Activated CD8-positive, alpha-beta T cell treated with anti-CD3 and anti-CD28 coated beads, Interleukin-2, amount 10 ng/mL, durations not matched to agents 7 days and 5 days (primary cell): ENCODE measurements at regions not wholly inside any gene's neighbourhood (a gene's known extent, or its start where the extent isn't known, plus 50 kb on each side); places are given as distances from the start of the nearest gene placed in this dataset.
A peak's percentile ranks its signal among the peaks of the same experiment; 100 is the strongest.

Experiments
- ATAC-seq: fragments of 150-1000 bp; cut with Tn5 transposase; one replicate; pipeline ENCODE4 v1.10.0; 2021; ENCODE audit warnings: moderate library complexity
- CTCF ChIA-PET: fragments of 350-600 bp; sonication (Branson Sonifier 250); formaldehyde crosslinking; loops from one replicate; lab custom pipeline; 2021; ENCODE audit warnings: antibody characterized with exemption; lab: Charles Lee
- POLR2A ChIA-PET: fragments of 350-600 bp; sonication (Branson Sonifier 250); formaldehyde crosslinking; loops from one replicate; lab custom pipeline; 2021; ENCODE audit warnings: antibody characterized with exemption; lab: Charles Lee
- DNase-seq: peaks from one replicate; pipeline ENCODE4 v3.0.0-alpha.2; 2020
- H3K27ac Mint-ChIP-seq: one replicate; pipeline ENCODE4 v1.8.0; 2021; ENCODE audit warnings: mild to moderate bottlenecking, mixed read lengths
- H3K27me3 Mint-ChIP-seq: one replicate; pipeline ENCODE4 v1.8.0; 2021; ENCODE audit warnings: low read depth, mixed read lengths
- H3K36me3 Mint-ChIP-seq: one replicate; pipeline ENCODE4 v1.8.0; 2021; ENCODE audit warnings: low read depth, mixed read lengths
- H3K4me1 Mint-ChIP-seq: one replicate; pipeline ENCODE4 v1.8.0; 2021; ENCODE audit warnings: low read depth, mixed read lengths
- H3K4me3 Mint-ChIP-seq: one replicate; pipeline ENCODE4 v1.8.0; 2021; ENCODE audit warnings: mild to moderate bottlenecking, mixed read lengths
- H3K9me3 Mint-ChIP-seq: one replicate; pipeline ENCODE4 v1.8.0; 2022; ENCODE audit warnings: mixed read lengths; ENCODE audit not compliant: insufficient read depth

GRCh38 chr6:163670336-163670735, 255.8 kb downstream of the QKI start:
- no peaks in the 10 kb centered on the region for H3K36me3 Mint-ChIP-seq
- H3K4me3 Mint-ChIP-seq, result no peak overlapping the region
- ChIA-PET POLR2A (no interaction called here), CTCF (no interaction called here)
- DNase-seq, result no peak
- peaks cover 16% of the 10 kb centered on the region for H3K4me1 Mint-ChIP-seq
- ATAC-seq, result no peak
- peaks cover 5% of the 10 kb centered on the region for H3K27me3 Mint-ChIP-seq
- no peak overlapping the region for H3K27ac Mint-ChIP-seq
- no peaks in the 10 kb centered on the region for H3K9me3 Mint-ChIP-seq

- POLR2A ChIA-PET, result no interaction called here
- CTCF ChIA-PET, result no interaction called here
- no peak overlapping the region for H3K4me3 Mint-ChIP-seq
- DNase-seq, result no peak
- no peaks in the 10 kb centered on the region for H3K9me3 Mint-ChIP-seq
- peak overlapping the region; percentile 71 for H3K27ac Mint-ChIP-seq
- no peak for ATAC-seq
- H3K27me3 Mint-ChIP-seq, result no peaks in the 10 kb centered on the region
- H3K4me1 Mint-ChIP-seq, result peaks cover 16% of the 10 kb centered on the region
- H3K36me3 Mint-ChIP-seq, result no peaks in the 10 kb centered on the region
Measured at GRCh38 chr6:163668061-163668426, 253.5 kb downstream of the QKI start.

- Mint-ChIP-seq H3K4me3 (no peak overlapping the region), H3K4me1 (peaks cover 16% of the 10 kb centered on the region), H3K27me3 (no peaks in the 10 kb centered on the region), H3K9me3 (no peaks in the 10 kb centered on the region), H3K36me3 (no peaks in the 10 kb centered on the region), H3K27ac (peak overlapping the region; percentile 71)
- ChIA-PET POLR2A (no interaction called here), CTCF (no interaction called here)
- DNase-seq (peak; percentile 42), ATAC-seq (peak; percentile 67)
Measured at GRCh38 chr6:163667372-163668060, 253.0 kb downstream of the QKI start.

DNA sequence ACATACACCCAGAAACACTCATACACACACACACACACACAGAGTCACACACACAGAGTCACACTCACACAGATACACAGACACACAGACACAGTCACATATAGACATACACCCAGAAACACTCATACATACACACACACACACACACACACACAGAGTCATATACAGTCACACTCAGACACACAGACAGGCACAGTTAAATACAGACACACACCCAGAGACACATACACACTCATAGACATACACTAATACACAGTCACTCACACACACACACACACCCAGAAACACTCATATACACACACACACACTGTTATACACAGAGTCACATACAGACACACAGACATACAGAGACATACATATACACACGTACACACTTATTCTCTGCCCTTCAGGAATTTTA, 250.9 kb downstream of the QKI start:
- Mint-ChIP-seq H3K36me3 (no peaks in the 10 kb centered on the region), H3K27me3 (peaks cover 2% of the 10 kb centered on the region), H3K4me1 (peaks cover 24% of the 10 kb centered on the region), H3K9me3 (no peaks in the 10 kb centered on the region), H3K4me3 (no peak overlapping the region), H3K27ac (no peak overlapping the region)
- POLR2A ChIA-PET, result no interaction called here
- DNase-seq, result no peak
- ATAC-seq, result no peak
- CTCF ChIA-PET, result no interaction called here

GRCh38 chr6:163663575-163663974, 249.1 kb downstream of the QKI start:
- DNase-seq, result no peak
- no peaks in the 10 kb centered on the region for H3K9me3 Mint-ChIP-seq
- ChIA-PET POLR2A (no interaction called here), CTCF (no interaction called here)
- peaks cover 11% of the 10 kb centered on the region for H3K27me3 Mint-ChIP-seq
- ATAC-seq, result no peak
- H3K27ac Mint-ChIP-seq, result no peak overlapping the region
- H3K4me3 Mint-ChIP-seq, result no peak overlapping the region
- H3K36me3 Mint-ChIP-seq, result no peaks in the 10 kb centered on the region
- H3K4me1 Mint-ChIP-seq, result peaks cover 24% of the 10 kb centered on the region

DNA sequence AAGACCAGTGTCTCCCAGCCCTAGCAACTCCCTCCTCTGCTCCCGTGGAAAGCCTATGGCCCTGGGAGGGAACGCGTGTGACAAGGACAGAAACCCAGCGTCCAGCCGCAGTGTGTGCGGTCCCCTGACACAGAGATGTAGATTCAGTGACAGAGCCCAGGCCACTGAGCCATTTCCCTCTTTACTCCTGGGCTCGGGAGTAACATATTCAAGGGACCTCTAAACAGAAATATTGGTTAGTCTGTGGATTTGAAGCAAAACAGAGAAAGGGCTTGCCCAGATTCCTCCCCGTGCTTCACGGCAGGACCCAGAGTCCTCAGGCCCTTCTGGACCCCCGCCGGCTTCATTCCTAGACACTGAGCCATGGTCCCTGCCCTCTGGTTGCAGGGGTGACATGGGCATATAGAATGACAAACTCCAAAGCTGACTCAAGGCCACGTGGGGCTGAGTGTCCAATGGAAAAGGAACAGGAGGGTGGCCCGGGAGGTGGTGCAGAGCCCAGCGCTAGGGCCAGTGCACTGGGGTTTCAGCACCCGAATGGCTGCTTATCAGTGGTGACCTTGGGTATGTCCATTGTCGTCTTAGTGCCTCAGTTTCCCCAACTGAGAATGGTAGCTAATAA, 248.2 kb downstream of the QKI start:
- ChIA-PET POLR2A (no interaction called here), CTCF (no interaction called here)
- H3K4me1 Mint-ChIP-seq, result peaks cover 18% of the 10 kb centered on the region
- no peak overlapping the region for H3K4me3 Mint-ChIP-seq
- no peaks in the 10 kb centered on the region for H3K36me3 Mint-ChIP-seq
- H3K27ac Mint-ChIP-seq, result no peak overlapping the region
- ATAC-seq (no peak), DNase-seq (no peak)
- H3K27me3 Mint-ChIP-seq, result peaks cover 17% of the 10 kb centered on the region
- peaks cover under 1% of the 10 kb centered on the region for H3K9me3 Mint-ChIP-seq

- ChIA-PET CTCF (no interaction called here), POLR2A (no interaction called here)
- Mint-ChIP-seq H3K27ac (no peak overlapping the region), H3K4me1 (peaks cover 8% of the 10 kb centered on the region), H3K4me3 (no peak overlapping the region), H3K36me3 (no peaks in the 10 kb centered on the region), H3K27me3 (peaks cover 20% of the 10 kb centered on the region), H3K9me3 (peaks cover 7% of the 10 kb centered on the region)
- DNase-seq (no peak), ATAC-seq (no peak)
Measured at GRCh38 chr6:163661272-163661671, 246.8 kb downstream of the QKI start.

DNA sequence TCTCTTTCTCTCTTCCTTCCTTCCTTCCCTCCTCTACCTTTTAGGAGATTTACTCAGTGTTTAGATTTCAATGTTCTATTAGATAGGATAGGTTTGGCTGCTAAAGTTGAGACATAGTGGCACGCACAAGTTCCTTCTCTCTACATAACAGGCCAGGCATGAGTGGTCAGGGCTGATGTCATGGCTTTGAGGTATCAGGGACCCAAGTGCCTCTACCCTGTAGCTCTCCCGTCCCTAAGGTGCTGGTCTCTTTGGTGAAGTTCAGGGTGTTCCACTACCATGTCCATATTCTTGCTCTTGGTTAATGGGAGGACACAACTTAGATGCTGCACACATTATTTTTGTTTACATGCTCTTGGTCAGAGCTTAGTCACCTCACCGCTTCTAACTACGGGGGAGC, 245.3 kb downstream of the QKI start:
- ATAC-seq (no peak), DNase-seq (no peak)
- Mint-ChIP-seq H3K27me3 (peaks cover 20% of the 10 kb centered on the region), H3K27ac (no peak overlapping the region), H3K4me1 (peaks cover 8% of the 10 kb centered on the region), H3K36me3 (no peaks in the 10 kb centered on the region), H3K9me3 (peaks cover 7% of the 10 kb centered on the region), H3K4me3 (no peak overlapping the region)
- ChIA-PET POLR2A (no interaction called here), CTCF (no interaction called here)

DNA sequence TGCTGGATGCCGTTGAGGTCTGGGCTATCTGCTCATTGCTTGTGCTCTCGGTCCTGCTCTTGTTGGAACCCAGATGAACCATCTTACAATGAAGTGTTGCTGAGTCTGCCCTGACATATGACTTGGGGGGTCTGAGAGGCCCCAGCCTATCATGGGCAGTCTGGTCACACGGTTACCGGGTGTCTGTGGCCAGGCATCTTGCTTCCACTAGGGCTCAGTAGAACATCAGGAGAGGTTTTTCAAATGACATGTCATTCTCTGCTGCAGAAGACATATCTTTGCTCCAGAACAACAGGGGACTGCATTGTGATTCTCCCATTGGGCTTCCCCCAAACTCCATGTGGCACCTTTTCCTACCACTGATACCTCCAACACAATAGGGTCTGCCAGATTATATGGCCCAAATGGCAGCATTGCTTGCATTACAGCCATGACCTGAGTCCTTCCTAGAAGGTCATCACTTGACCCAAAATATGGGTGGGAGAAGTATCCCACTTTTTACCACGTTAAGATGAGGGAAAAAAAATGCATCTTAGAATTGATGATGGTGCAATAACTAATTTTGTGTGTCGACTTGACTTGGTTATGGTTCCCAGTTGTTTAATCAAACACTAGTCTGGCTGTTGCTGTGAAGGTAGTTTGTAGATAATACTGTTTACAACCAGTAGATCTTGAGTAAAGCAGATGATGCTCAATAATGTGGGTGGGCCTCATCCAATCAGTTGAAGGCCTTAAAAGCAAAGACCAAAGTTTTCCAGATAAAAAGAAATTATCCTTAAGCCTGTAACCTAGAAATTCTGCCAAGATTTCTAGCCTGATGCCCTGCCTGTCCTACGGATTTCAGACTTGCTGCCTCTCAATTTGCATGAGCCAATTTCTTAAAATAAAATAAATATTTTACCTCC, 241.0 kb downstream of the QKI start:
- no peak overlapping the region for H3K4me3 Mint-ChIP-seq
- H3K4me1 Mint-ChIP-seq, result no peaks in the 10 kb centered on the region
- no peak for ATAC-seq
- H3K27me3 Mint-ChIP-seq, result peaks cover 19% of the 10 kb centered on the region
- no peak overlapping the region for H3K27ac Mint-ChIP-seq
- POLR2A ChIA-PET, result no interaction called here
- DNase-seq, result no peak
- CTCF ChIA-PET, result no interaction called here
- peaks cover 7% of the 10 kb centered on the region for H3K9me3 Mint-ChIP-seq
- no peaks in the 10 kb centered on the region for H3K36me3 Mint-ChIP-seq

DNA sequence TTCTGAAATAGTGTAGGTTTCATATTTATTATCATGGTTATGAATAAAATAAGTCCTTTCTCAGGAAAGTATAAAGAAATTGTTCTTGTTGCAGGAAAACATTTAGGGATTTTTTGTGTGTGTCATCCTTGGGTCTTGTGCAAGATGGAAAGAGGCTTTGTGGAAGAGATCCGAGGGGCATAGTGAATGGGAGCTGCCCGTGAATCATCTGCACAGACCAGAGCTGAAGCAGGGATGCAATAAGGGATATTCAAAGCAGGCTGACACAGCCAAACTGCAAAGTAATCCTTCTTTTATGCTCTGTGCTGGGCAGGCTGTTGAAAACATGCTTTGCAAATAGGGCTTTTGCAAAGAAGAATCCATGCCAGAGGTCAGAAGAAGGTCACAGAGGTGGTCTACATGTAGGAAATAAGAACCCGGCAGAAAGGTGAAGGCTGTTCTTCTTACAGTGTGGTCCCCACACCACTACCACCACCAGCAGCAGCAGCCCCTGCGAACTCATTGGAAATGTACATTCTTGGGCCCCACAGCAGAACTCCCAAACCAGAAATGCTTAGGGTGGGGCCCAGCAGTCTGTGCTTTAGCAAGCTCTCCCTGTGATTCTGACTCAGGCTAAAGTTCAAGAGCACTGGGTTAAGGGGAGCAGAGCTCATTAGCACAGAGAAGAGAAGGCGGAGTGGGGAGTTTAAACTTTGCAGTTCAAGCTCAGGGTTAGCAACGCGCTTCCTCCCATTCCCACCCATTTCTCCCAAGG, 237.6 kb downstream of the QKI start:
- no peaks in the 10 kb centered on the region for H3K4me1 Mint-ChIP-seq
- ATAC-seq, result no peak
- CTCF ChIA-PET, result no interaction called here

GRCh38 chr6:163651426-163651825, 236.9 kb downstream of the QKI start:
- Mint-ChIP-seq H3K36me3 (no peaks in the 10 kb centered on the region), H3K27me3 (no peaks in the 10 kb centered on the region), H3K27ac (no peak overlapping the region), H3K4me3 (no peak overlapping the region), H3K9me3 (no peaks in the 10 kb centered on the region), H3K4me1 (no peaks in the 10 kb centered on the region)
- ChIA-PET POLR2A (no interaction called here), CTCF (no interaction called here)
- ATAC-seq, result no peak
- DNase-seq, result no peak

More for the DNA sequence above, 237.6 kb downstream of the QKI start:
- DNase-seq, result no peak
- peaks cover under 1% of the 10 kb centered on the region for H3K9me3 Mint-ChIP-seq
- POLR2A ChIA-PET, result no interaction called here
- H3K27ac Mint-ChIP-seq, result no peak overlapping the region
- no peak overlapping the region for H3K4me3 Mint-ChIP-seq
- H3K36me3 Mint-ChIP-seq, result no peaks in the 10 kb centered on the region
- peaks cover under 1% of the 10 kb centered on the region for H3K27me3 Mint-ChIP-seq
